ENCODE measurements at regions not wholly inside any gene's neighbourhood (a gene's known extent, or its start where the extent isn't known, plus 50 kb on each side); places are given as distances from the start of the nearest gene placed in this dataset.
"Not testable (repeated sequence)": the region's sequence is repeated elsewhere in the genome, so short reads cannot be mapped to it uniquely, and the experiment has no call there.

DNA sequence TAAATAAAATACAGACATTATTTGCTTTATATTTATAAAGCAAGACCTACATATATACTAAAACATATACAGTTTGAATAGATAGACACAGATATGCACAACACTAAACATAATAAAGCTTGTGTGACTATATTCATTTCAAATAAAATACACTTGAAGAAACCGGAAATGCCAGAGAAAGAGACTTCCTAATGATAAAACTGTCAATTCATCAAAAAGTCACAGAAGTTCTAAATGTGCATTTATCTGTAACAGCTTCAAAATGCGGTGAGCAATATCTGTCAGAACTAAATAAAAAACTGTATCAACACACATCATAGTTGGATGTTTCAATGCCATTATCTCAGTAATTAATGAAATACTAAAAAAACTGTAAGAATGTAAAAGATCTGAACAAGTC is 60.6 kb upstream of the CTSV start:
- not testable (repeated sequence) for DNase-seq (ENCODE audit: extremely low spot score, unreplicated experiment); H3K36me3 Mint-ChIP-seq; H3K27ac Mint-ChIP-seq; H3K4me3 Mint-ChIP-seq; H3K27me3 Mint-ChIP-seq; H3K4me1 Mint-ChIP-seq (ENCODE audit: unreplicated experiment); H3K9me3 Mint-ChIP-seq

DNA sequence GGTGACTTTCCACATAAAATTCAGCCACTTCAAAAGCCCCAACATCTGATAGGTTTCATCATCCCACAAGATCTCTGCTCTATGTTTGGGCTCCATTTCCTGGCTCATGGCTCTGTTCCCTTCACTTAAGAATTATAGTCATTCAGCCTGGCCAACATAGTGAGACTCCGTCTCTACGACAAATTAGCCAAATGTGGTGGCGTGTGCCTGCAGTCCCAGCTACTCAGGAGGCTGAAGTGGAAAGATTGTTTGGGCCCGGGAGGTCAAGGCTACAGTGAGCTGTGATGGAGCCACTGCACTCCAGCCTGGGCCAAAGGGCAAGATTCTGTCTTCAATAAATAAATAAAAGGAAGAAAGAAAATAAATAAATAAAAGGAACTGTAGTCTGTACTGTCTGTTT is 57.9 kb upstream of the CTSV start:
- no peaks in the 10 kb centered on the region for H3K4me1 Mint-ChIP-seq (ENCODE audit: unreplicated experiment)
- H3K27me3 Mint-ChIP-seq = no peaks in the 10 kb centered on the region
- H3K27ac Mint-ChIP-seq = no peak overlapping the region
- TF ChIP-seq, protein P1, sequence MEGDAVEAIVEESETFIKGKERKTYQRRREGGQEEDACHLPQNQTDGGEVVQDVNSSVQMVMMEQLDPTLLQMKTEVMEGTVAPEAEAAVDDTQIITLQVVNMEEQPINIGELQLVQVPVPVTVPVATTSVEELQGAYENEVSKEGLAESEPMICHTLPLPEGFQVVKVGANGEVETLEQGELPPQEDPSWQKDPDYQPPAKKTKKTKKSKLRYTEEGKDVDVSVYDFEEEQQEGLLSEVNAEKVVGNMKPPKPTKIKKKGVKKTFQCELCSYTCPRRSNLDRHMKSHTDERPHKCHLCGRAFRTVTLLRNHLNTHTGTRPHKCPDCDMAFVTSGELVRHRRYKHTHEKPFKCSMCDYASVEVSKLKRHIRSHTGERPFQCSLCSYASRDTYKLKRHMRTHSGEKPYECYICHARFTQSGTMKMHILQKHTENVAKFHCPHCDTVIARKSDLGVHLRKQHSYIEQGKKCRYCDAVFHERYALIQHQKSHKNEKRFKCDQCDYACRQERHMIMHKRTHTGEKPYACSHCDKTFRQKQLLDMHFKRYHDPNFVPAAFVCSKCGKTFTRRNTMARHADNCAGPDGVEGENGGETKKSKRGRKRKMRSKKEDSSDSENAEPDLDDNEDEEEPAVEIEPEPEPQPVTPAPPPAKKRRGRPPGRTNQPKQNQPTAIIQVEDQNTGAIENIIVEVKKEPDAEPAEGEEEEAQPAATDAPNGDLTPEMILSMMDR (conservative IDR thresholded peaks at IDR 0.05) = no peak
- no peaks in the 10 kb centered on the region for H3K9me3 Mint-ChIP-seq
- no peak for DNase-seq (ENCODE audit: extremely low spot score, unreplicated experiment)
- no peaks in the 10 kb centered on the region for H3K36me3 Mint-ChIP-seq
- no peak overlapping the region for H3K4me3 Mint-ChIP-seq

DNA sequence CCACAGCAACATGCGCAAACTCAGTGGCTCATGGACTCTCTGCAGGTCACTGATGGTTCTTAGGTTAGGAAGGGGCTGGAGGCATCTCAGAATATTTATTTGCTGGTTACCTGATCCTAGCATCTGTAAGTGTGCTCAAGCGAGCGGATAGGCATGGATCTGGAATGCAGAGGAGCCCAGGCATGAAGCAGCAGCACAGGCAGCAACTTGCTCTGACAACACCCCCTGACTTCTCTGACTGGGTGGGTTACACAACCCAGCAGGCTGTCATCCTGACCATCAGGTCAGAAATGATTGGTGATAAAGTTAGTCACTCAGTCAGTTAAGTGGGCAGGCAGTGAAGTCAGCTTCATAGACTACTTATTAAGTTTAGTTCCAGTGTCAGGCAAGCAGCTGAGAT is 50.4 kb upstream of the CTSV start:
- not testable (repeated sequence) for H3K36me3 Mint-ChIP-seq; H3K9me3 Mint-ChIP-seq; DNase-seq (ENCODE audit: extremely low spot score, unreplicated experiment); H3K27me3 Mint-ChIP-seq; H3K4me3 Mint-ChIP-seq; H3K27ac Mint-ChIP-seq; H3K4me1 Mint-ChIP-seq (ENCODE audit: unreplicated experiment)

Data from type B pancreatic cell (in vitro differentiated cells).